ENCODE measurements at regions not wholly inside any gene's neighbourhood (a gene's known extent, or its start where the extent isn't known, plus 50 kb on each side); places are given as distances from the start of the nearest gene placed in this dataset.

- no peak overlapping the region for H3K9ac ChIP-seq (ENCODE audit: insufficient read depth, low read length)
- H3K36me3 ChIP-seq (ENCODE audit: control insufficient read depth, insufficient read depth, low read length) = no peaks in the 10 kb centered on the region
- TF ChIP-seq CTCF (conservative IDR thresholded peaks at IDR 0.05 in 1 of 2, IDR thresholded peaks at IDR 0.05 in 1 of 2; ENCODE audit: low read depth in 1 of 2, low read length in 2 of 2) = no peak
- TF ChIP-seq EZH2 (IDR thresholded peaks at IDR 0.05; ENCODE audit: low read length, missing control alignments) = no peak
- H3K79me2 ChIP-seq (ENCODE audit: control insufficient read depth, insufficient read depth, low read length) = no peaks in the 10 kb centered on the region
- H3K9me3 ChIP-seq (ENCODE audit: control insufficient read depth, insufficient read depth, low read depth, low read length) = no peaks in the 10 kb centered on the region
- no peak overlapping the region for H3K4me3 ChIP-seq (replicated peaks in 1 of 4; ENCODE audit: control extremely low read depth in 1 of 4, insufficient read depth in 1 of 4, low read depth in 3 of 4, low read length in 4 of 4)
- no peaks in the 10 kb centered on the region for H3K27me3 ChIP-seq (ENCODE audit: control insufficient read depth, insufficient read depth, low read length)
- no peaks in the 10 kb centered on the region for H4K20me1 ChIP-seq (ENCODE audit: control insufficient read depth, extremely low read depth, insufficient read depth, low read length)
- H3K4me2 ChIP-seq (ENCODE audit: extremely low read depth, insufficient read depth, low read length) = no peak overlapping the region
- peaks cover 5% of the 10 kb centered on the region for H3K4me1 ChIP-seq (ENCODE audit: control insufficient read depth, extremely low read depth, insufficient read depth, low read length)
- no peak overlapping the region for H2AFZ ChIP-seq (ENCODE audit: low read length)
- DNase-seq (ENCODE audit: low read depth in 2 of 2) = no peak
- no peak overlapping the region for H3K27ac ChIP-seq (ENCODE audit: insufficient read depth, low read length)
Observed at GRCh38 chr9:758146-758545, 83.4 kb upstream of the DMRT1 start.

- H4K20me1 ChIP-seq (ENCODE audit: control insufficient read depth, extremely low read depth, insufficient read depth, low read length) = no peaks in the 10 kb centered on the region
- H3K4me1 ChIP-seq (ENCODE audit: control insufficient read depth, extremely low read depth, insufficient read depth, low read length) = peaks cover 5% of the 10 kb centered on the region
- no peaks in the 10 kb centered on the region for H3K27me3 ChIP-seq (ENCODE audit: control insufficient read depth, insufficient read depth, low read length)
- H3K27ac ChIP-seq (ENCODE audit: insufficient read depth, low read length) = no peak overlapping the region
- no peak overlapping the region for H2AFZ ChIP-seq (ENCODE audit: low read length)
- no peaks in the 10 kb centered on the region for H3K36me3 ChIP-seq (ENCODE audit: control insufficient read depth, insufficient read depth, low read length)
- TF ChIP-seq EZH2 (IDR thresholded peaks at IDR 0.05; ENCODE audit: low read length, missing control alignments) = no peak
- no peak for TF ChIP-seq CTCF (conservative IDR thresholded peaks at IDR 0.05 in 1 of 2, IDR thresholded peaks at IDR 0.05 in 1 of 2; ENCODE audit: low read depth in 1 of 2, low read length in 2 of 2)
- H3K4me3 ChIP-seq (replicated peaks in 1 of 4; ENCODE audit: control extremely low read depth in 1 of 4, insufficient read depth in 1 of 4, low read depth in 3 of 4, low read length in 4 of 4) = no peak overlapping the region
- no peaks in the 10 kb centered on the region for H3K9me3 ChIP-seq (ENCODE audit: control insufficient read depth, insufficient read depth, low read depth, low read length)
- DNase-seq (ENCODE audit: low read depth in 2 of 2) = no peak
- no peak overlapping the region for H3K9ac ChIP-seq (ENCODE audit: insufficient read depth, low read length)
- H3K4me2 ChIP-seq (ENCODE audit: extremely low read depth, insufficient read depth, low read length) = no peak overlapping the region
- H3K79me2 ChIP-seq (ENCODE audit: control insufficient read depth, insufficient read depth, low read length) = no peaks in the 10 kb centered on the region
Observed at GRCh38 chr9:759541-759940, 82.0 kb upstream of the DMRT1 start.

- no peaks in the 10 kb centered on the region for H4K20me1 ChIP-seq (ENCODE audit: control insufficient read depth, extremely low read depth, insufficient read depth, low read length)
- no peak overlapping the region for H3K4me2 ChIP-seq (ENCODE audit: extremely low read depth, insufficient read depth, low read length)
- no peak for TF ChIP-seq EZH2 (IDR thresholded peaks at IDR 0.05; ENCODE audit: low read length, missing control alignments)
- TF ChIP-seq CTCF (conservative IDR thresholded peaks at IDR 0.05 in 1 of 2, IDR thresholded peaks at IDR 0.05 in 1 of 2; ENCODE audit: low read depth in 1 of 2, low read length in 2 of 2) = no peak
- H3K4me3 ChIP-seq (replicated peaks in 1 of 4; ENCODE audit: control extremely low read depth in 1 of 4, insufficient read depth in 1 of 4, low read depth in 3 of 4, low read length in 4 of 4) = no peak overlapping the region
- H3K79me2 ChIP-seq (ENCODE audit: control insufficient read depth, insufficient read depth, low read length) = no peaks in the 10 kb centered on the region
- H3K9me3 ChIP-seq (ENCODE audit: control insufficient read depth, insufficient read depth, low read depth, low read length) = no peaks in the 10 kb centered on the region
- H3K4me1 ChIP-seq (ENCODE audit: control insufficient read depth, extremely low read depth, insufficient read depth, low read length) = peaks cover 5% of the 10 kb centered on the region
- H3K27ac ChIP-seq (ENCODE audit: insufficient read depth, low read length) = no peak overlapping the region
- H3K27me3 ChIP-seq (ENCODE audit: control insufficient read depth, insufficient read depth, low read length) = no peaks in the 10 kb centered on the region
- DNase-seq (ENCODE audit: low read depth in 2 of 2) = no peak
- no peaks in the 10 kb centered on the region for H3K36me3 ChIP-seq (ENCODE audit: control insufficient read depth, insufficient read depth, low read length)
- H3K9ac ChIP-seq (ENCODE audit: insufficient read depth, low read length) = no peak overlapping the region
- H2AFZ ChIP-seq (ENCODE audit: low read length) = no peak overlapping the region
Observed at GRCh38 chr9:759983-760736, 81.3 kb upstream of the DMRT1 start.

Measured in fibroblast of lung (primary cell).